ENCODE measurements at regions not wholly inside any gene's neighbourhood (a gene's known extent, or its start where the extent isn't known, plus 50 kb on each side); places are given as distances from the start of the nearest gene placed in this dataset.
A peak's percentile ranks its signal among the peaks of the same experiment; 100 is the strongest.

- POLR2A ChIA-PET: no interaction called here
- no peaks in the 10 kb centered on the region for H3K36me3 ChIP-seq (ENCODE audit: control insufficient read depth in 2 of 2, insufficient read depth in 1 of 2, low read length in 2 of 2)
These were observed 95.7 kb upstream of the NR5A2 start for GRCh38 chr1:199931666-199932377.

GRCh38 chr1:199932462-199932861 is 95.0 kb upstream of the NR5A2 start:
- H3K36me3 ChIP-seq (ENCODE audit: control insufficient read depth in 2 of 2, insufficient read depth in 1 of 2, low read length in 2 of 2): no peaks in the 10 kb centered on the region
- no peak overlapping the region for H3K27ac ChIP-seq (ENCODE audit: extremely low read depth, low read depth, low read length)
- no peaks in the 10 kb centered on the region for H3K9me3 ChIP-seq (ENCODE audit: control insufficient read depth, insufficient read depth, low read depth, low read length)
- no peaks in the 10 kb centered on the region for H3K4me1 ChIP-seq (ENCODE audit: control insufficient read depth, insufficient read depth, low read length)
- no peak overlapping the region for H3K4me3 ChIP-seq (ENCODE audit: low read depth, low read length)
- TF ChIP-seq ZNF585B (tag by site-specific recombination; IDR thresholded peaks at IDR 0.05) (no peak), SP3 (tag by site-specific recombination; IDR thresholded peaks at IDR 0.05) (no peak), ZNF274 (IDR thresholded peaks at IDR 0.05; ENCODE audit: low read length) (no peak), ZNF274 (tag by site-specific recombination; IDR thresholded peaks at IDR 0.05; ENCODE audit: borderline replicate concordance) (no peak), ZNF548 (tag by site-specific recombination; IDR thresholded peaks at IDR 0.05) (no peak), ZBTB44 (tag by site-specific recombination; IDR thresholded peaks at IDR 0.05) (no peak), ZFP37 (tag by site-specific recombination; IDR thresholded peaks at IDR 0.05) (no peak), PRDM2 (tag by site-specific recombination; IDR thresholded peaks at IDR 0.05; ENCODE audit: borderline replicate concordance) (no peak)
- ChIA-PET POLR2A (no interaction called here), CTCF (no interaction called here)

More at GRCh38 chr1:199931666-199932377, 95.7 kb upstream of the NR5A2 start:
- Histone ChIP-seq H3K4me3 (ENCODE audit: low read depth, low read length) (no peak overlapping the region), H3K9me3 (ENCODE audit: control insufficient read depth, insufficient read depth, low read depth, low read length) (no peaks in the 10 kb centered on the region), H3K4me1 (ENCODE audit: control insufficient read depth, insufficient read depth, low read length) (no peaks in the 10 kb centered on the region), H3K27ac (ENCODE audit: extremely low read depth, low read depth, low read length) (no peak overlapping the region)
- TF ChIP-seq ATF2 (tag by site-specific recombination; IDR thresholded peaks at IDR 0.05; ENCODE audit: low read depth): peak; percentile 30; the same call in 1 of the 2 replicates
- no peak for TF ChIP-seq ZNF621 (tag by site-specific recombination; IDR thresholded peaks at IDR 0.05)
- no peak for TF ChIP-seq ZBTB49 (tag by site-specific recombination; IDR thresholded peaks at IDR 0.05; ENCODE audit: low read depth)
- CTCF ChIA-PET: no interaction called here

Data from HEK293 (cell line).